Activated naive CD4-positive, alpha-beta T cell treated with anti-CD3 and anti-CD28 coated beads, Interleukin-2, amount 50 U/mL, for 72 hours (primary cell): ENCODE measurements at regions not wholly inside any gene's neighbourhood (a gene's known extent, or its start where the extent isn't known, plus 50 kb on each side); places are given as distances from the start of the nearest gene placed in this dataset.

ENCODE experiments used
- ATAC-seq, 2 donors: fragments of 150-1000 bp; cut with Tn5 transposase; 2 replicates each; pipeline ENCODE4 v1.10.0; 2021; ENCODE audit warnings: mild to moderate bottlenecking in 2 of 2, moderate library complexity in 2 of 2
- DNase-seq, 2 donors: peaks; one replicate each; pipeline ENCODE4 v3.0.0; 2021 to 2022; ENCODE audit warnings: low spot score in 2 of 2
- H3K27ac Mint-ChIP-seq, 2 donors: one replicate each; pipeline ENCODE4 v1.8.0; 2022; ENCODE audit warnings: mild to moderate bottlenecking in 2 of 2, mixed read lengths in 2 of 2
- H3K36me3 Mint-ChIP-seq, 2 donors: one replicate each; pipeline ENCODE4 v1.8.0; 2022; ENCODE audit warnings: mixed read lengths in 2 of 2
- H3K9me3 Mint-ChIP-seq, 2 donors: one replicate each; pipeline ENCODE4 v1.8.0; 2022; ENCODE audit warnings: mixed read lengths in 2 of 2

- H3K36me3 Mint-ChIP-seq = no peaks in the 10 kb centered on the region
Observed at GRCh38 chr2:37554155-37554510, 117.3 kb downstream of the CDC42EP3 start.

GRCh38 chr2:37554687-37555086, 116.8 kb downstream of the CDC42EP3 start:
- no peak overlapping the region for H3K27ac Mint-ChIP-seq
- no peak for ATAC-seq
- DNase-seq = no peak
- no peaks in the 10 kb centered on the region for H3K36me3 Mint-ChIP-seq
- H3K9me3 Mint-ChIP-seq = peaks cover 0 to 5% of the 10 kb centered on the region in 2 donors

More at GRCh38 chr2:37554155-37554510, 117.3 kb downstream of the CDC42EP3 start:
- Mint-ChIP-seq H3K27ac (no peak overlapping the region), H3K9me3 (peaks cover 0 to 5% of the 10 kb centered on the region in 2 donors)
- DNase-seq (no peak), ATAC-seq (no peak)

- ATAC-seq (peak in 1 of 2 donors; percentile 36), DNase-seq (no peak)
- H3K9me3 Mint-ChIP-seq = peaks cover 0 to 5% of the 10 kb centered on the region in 2 donors
- no peak overlapping the region for H3K27ac Mint-ChIP-seq
- H3K36me3 Mint-ChIP-seq = no peaks in the 10 kb centered on the region
Observed at GRCh38 chr2:37555457-37555856, 116.0 kb downstream of the CDC42EP3 start.

- no peaks in the 10 kb centered on the region for H3K36me3 Mint-ChIP-seq
- no peak overlapping the region for H3K27ac Mint-ChIP-seq
- ATAC-seq (no peak), DNase-seq (no peak)
- H3K9me3 Mint-ChIP-seq = peaks cover 0 to 5% of the 10 kb centered on the region in 2 donors
Observed at GRCh38 chr2:37556256-37556655, 115.2 kb downstream of the CDC42EP3 start.

GRCh38 chr2:37558623-37559022, 112.8 kb downstream of the CDC42EP3 start:
- DNase-seq = no peak
- H3K9me3 Mint-ChIP-seq = no peaks in the 10 kb centered on the region
- H3K36me3 Mint-ChIP-seq = no peaks in the 10 kb centered on the region
- no peak for ATAC-seq
- H3K27ac Mint-ChIP-seq = no peak overlapping the region

- H3K27ac Mint-ChIP-seq = no peak overlapping the region
- ATAC-seq (no peak), DNase-seq (no peak)
- no peaks in the 10 kb centered on the region for H3K9me3 Mint-ChIP-seq
- no peaks in the 10 kb centered on the region for H3K36me3 Mint-ChIP-seq
Observed at GRCh38 chr2:37560241-37560848, 111.1 kb downstream of the CDC42EP3 start.

GRCh38 chr2:37560863-37561614, 110.4 kb downstream of the CDC42EP3 start:
- Mint-ChIP-seq H3K27ac (no peak overlapping the region), H3K9me3 (no peaks in the 10 kb centered on the region), H3K36me3 (no peaks in the 10 kb centered on the region)
- ATAC-seq = no peak
- DNase-seq = no peak

GRCh38 chr2:37561615-37562569, 109.5 kb downstream of the CDC42EP3 start:
- no peak for DNase-seq
- peak; percentile 92 to 96 for ATAC-seq
- H3K27ac Mint-ChIP-seq = no peak overlapping the region
- no peaks in the 10 kb centered on the region for H3K9me3 Mint-ChIP-seq
- H3K36me3 Mint-ChIP-seq = no peaks in the 10 kb centered on the region

- ATAC-seq (no peak), DNase-seq (no peak)
- H3K36me3 Mint-ChIP-seq = peaks cover 0 to 1% of the 10 kb centered on the region in 2 donors
- no peaks in the 10 kb centered on the region for H3K9me3 Mint-ChIP-seq
- no peak overlapping the region for H3K27ac Mint-ChIP-seq
Observed at GRCh38 chr2:37563375-37564015, 107.9 kb downstream of the CDC42EP3 start.

- DNase-seq (no peak), ATAC-seq (no peak)
- Mint-ChIP-seq H3K9me3 (no peaks in the 10 kb centered on the region), H3K27ac (no peak overlapping the region), H3K36me3 (peaks cover 0 to 5% of the 10 kb centered on the region in 2 donors)
Observed at GRCh38 chr2:37564356-37564755, 107.1 kb downstream of the CDC42EP3 start.

GRCh38 chr2:37566517-37566981, 104.9 kb downstream of the CDC42EP3 start:
- DNase-seq (no peak), ATAC-seq (no peak)
- Mint-ChIP-seq H3K9me3 (no peaks in the 10 kb centered on the region), H3K27ac (no peak overlapping the region), H3K36me3 (peaks cover 0 to 5% of the 10 kb centered on the region in 2 donors)

GRCh38 chr2:37568565-37568964, 102.9 kb downstream of the CDC42EP3 start:
- DNase-seq (no peak), ATAC-seq (peak in 1 of 2 donors; percentile 33)
- Mint-ChIP-seq H3K36me3 (peaks cover 0 to 5% of the 10 kb centered on the region in 2 donors), H3K9me3 (no peaks in the 10 kb centered on the region), H3K27ac (peak overlapping the region in 1 of 2 donors; percentile 39)

- ATAC-seq (no peak), DNase-seq (no peak)
- peaks cover 0 to 5% of the 10 kb centered on the region in 2 donors for H3K36me3 Mint-ChIP-seq
- H3K27ac Mint-ChIP-seq = no peak overlapping the region
- peaks cover 0 to 4% of the 10 kb centered on the region in 2 donors for H3K9me3 Mint-ChIP-seq
Observed at GRCh38 chr2:37569131-37569823, 102.2 kb downstream of the CDC42EP3 start.

GRCh38 chr2:37569986-37570679, 101.3 kb downstream of the CDC42EP3 start:
- ATAC-seq (no peak), DNase-seq (no peak)
- Mint-ChIP-seq H3K27ac (no peak overlapping the region), H3K36me3 (peaks cover 0 to 5% of the 10 kb centered on the region in 2 donors), H3K9me3 (peaks cover 0 to 4% of the 10 kb centered on the region in 2 donors)

GRCh38 chr2:37570773-37571586, 100.5 kb downstream of the CDC42EP3 start:
- DNase-seq = peak in 1 of 2 donors; percentile 60
- Mint-ChIP-seq H3K27ac (no peak overlapping the region), H3K9me3 (peaks cover 0 to 5% of the 10 kb centered on the region in 2 donors), H3K36me3 (peaks cover 0 to 5% of the 10 kb centered on the region in 2 donors)
- peak; percentile 95 to 96 for ATAC-seq
